SK-N-SH treated with all-trans-retinoic acid at 6 μM for 48 hours (cell line): ENCODE measurements at regions not wholly inside any gene's neighbourhood (a gene's known extent, or its start where the extent isn't known, plus 50 kb on each side); places are given as distances from the start of the nearest gene placed in this dataset.

Experiments used
- GLIS3 ChIP-seq: fragments of 250-450 bp; sonication (Bioruptor Pico); IDR thresholded peaks from 2 replicates; pipeline ENCODE4 v1.5.0; 2020; ENCODE audit warnings: mild to moderate bottlenecking, moderate library complexity
- OSR1 ChIP-seq: fragments of 250-450 bp; sonication (Bioruptor Pico); IDR thresholded peaks from 2 replicates; pipeline ENCODE4 v1.8.0; 2022; ENCODE audit warnings: moderate library complexity, mild to moderate bottlenecking, inconsistent platforms
- PATZ1 ChIP-seq: fragments of 250-450 bp; sonication (Bioruptor Pico); IDR thresholded peaks from 2 replicates; pipeline ENCODE4 v1.8.0; 2020; ENCODE audit warnings: mild to moderate bottlenecking, moderate library complexity, borderline replicate concordance
- RARB ChIP-seq: fragments of 250-450 bp; sonication (Bioruptor Pico); IDR thresholded peaks from 2 replicates; pipeline ENCODE4 v1.8.0; 2021; ENCODE audit warnings: mild to moderate bottlenecking, moderate library complexity
- SNAI2 ChIP-seq: fragments of 250-450 bp; sonication (Bioruptor Pico); IDR thresholded peaks from 2 replicates; pipeline ENCODE4 v1.5.0; 2020; ENCODE audit warnings: mild to moderate bottlenecking, moderate library complexity
- TCF4 ChIP-seq: fragments of 250-450 bp; sonication (Bioruptor Pico); IDR thresholded peaks from 2 replicates; pipeline ENCODE4 v1.8.0; 2021; ENCODE audit warnings: mild to moderate bottlenecking, moderate library complexity, borderline replicate concordance
- ZFP30 ChIP-seq: fragments of 450-650 bp; formaldehyde crosslinking; IDR thresholded peaks from 2 replicates; pipeline ENCODE4 v1.5.0; 2022; ENCODE audit warnings: mild to moderate bottlenecking, moderate library complexity
- ZNF70 ChIP-seq: fragments of 450-650 bp; formaldehyde crosslinking; IDR thresholded peaks from 2 replicates; pipeline ENCODE4 v1.5.0; 2020; ENCODE audit warnings: mild to moderate bottlenecking, moderate library complexity
- ZNF8 ChIP-seq: fragments of 450-650 bp; formaldehyde crosslinking; IDR thresholded peaks from 2 replicates; pipeline ENCODE4 v1.5.0; 2020; ENCODE audit warnings: mild to moderate bottlenecking, moderate library complexity

- TF ChIP-seq GLIS3 (CRISPR knock-in tag) (no peak), PATZ1 (no peak), ZNF70 (no peak), RARB (no peak), OSR1 (CRISPR knock-in tag) (no peak), SNAI2 (CRISPR knock-in tag) (no peak), TCF4 (CRISPR knock-in tag) (no peak), ZNF8 (CRISPR knock-in tag) (no peak), ZFP30 (CRISPR knock-in tag) (no peak)
These were observed 383.1 kb upstream of the STEAP1 start for GRCh38 chr7:89771003-89771636.
